HG03280 (cell line): ENCODE measurements at regions not wholly inside any gene's neighbourhood (a gene's known extent, or its start where the extent isn't known, plus 50 kb on each side); places are given as distances from the start of the nearest gene placed in this dataset.
A peak's percentile ranks its signal among the peaks of the same experiment; 100 is the strongest.
"Not testable (repeated sequence)": the region's sequence is repeated elsewhere in the genome, so short reads cannot be mapped to it uniquely, and the experiment has no call there.

ENCODE experiments used
- ATAC-seq: cut with Tn5 transposase; IDR thresholded peaks from one replicate; pipeline ENCODE4 v1.9.1; 2021; ENCODE audit warnings: mild to moderate bottlenecking, moderate library complexity; ENCODE audit not compliant: unreplicated experiment

DNA sequence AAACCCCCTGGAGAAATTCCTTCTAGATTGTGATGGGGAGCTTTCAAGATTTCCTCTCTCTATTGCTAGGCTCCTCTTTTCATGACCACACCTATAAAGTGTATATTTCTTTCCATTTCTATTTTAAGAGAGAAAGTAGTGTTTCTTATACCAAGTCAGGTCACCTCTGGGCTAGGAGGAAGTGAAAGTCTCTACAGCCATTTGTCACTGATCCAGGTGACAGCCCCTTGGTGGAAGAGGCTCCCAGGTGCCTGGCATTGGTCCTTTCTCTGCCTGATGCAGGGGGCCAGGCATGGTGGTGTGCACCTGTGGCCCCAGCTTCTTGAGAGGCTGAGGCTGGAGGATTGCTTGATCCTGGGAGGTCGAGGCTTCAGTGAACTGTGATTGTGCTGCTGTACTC, 64.7 kb downstream of the DHCR7 start:
- no peak for ATAC-seq

DNA sequence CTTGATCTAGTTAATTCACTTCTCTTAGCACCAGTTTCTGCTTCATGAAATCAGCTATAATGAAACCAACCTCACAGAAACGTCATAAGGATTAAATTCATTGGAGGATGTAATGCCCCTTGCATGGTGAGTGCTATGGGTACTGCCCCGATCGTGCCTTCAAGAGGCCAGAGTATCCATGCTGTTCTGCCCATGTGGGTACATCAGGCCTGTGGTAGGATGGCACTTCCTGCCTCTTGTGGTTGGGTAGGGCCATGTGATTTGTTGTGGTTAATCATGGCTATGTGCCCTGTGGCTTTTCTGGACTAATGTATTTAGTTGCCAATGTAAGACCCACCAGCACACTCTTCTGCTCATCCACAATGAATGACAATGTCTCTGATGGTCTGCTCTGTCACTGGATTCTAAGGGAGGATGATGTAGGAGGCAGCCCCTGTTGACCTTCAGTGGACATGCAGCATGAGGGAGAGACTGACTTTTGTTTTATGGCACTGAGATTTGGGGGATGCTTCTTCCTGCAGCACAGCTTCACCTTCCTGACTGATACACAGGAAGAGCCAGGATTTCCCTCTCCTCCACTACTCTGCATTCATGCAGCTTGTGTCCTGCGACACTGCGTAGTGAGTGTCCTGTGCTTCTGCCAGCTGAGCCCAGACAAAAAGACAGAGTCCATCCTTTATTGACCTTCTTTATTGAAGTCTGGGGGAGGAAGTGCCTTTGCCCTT, 66.2 kb downstream of the DHCR7 start:
- ATAC-seq: no peak

DNA sequence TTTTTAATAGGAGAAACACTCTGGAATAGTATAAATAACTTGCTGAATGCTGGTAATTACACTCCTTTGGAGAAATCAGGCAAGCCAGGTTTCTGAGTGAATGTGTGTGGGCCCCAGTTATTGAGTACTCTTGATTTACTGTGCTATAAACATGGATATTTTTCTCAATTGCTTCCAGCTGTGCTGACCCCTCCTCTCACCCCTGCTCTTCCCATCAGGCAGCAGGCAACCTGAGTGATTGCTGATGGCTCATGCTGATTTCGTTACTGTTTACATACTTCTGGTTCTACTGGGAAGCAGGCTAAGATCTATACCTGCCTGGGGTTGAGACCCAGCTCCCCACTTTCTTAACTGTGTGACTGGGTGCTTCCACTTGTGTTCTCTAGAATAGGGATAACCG, 68.5 kb downstream of the DHCR7 start:
- ATAC-seq: no peak

DNA sequence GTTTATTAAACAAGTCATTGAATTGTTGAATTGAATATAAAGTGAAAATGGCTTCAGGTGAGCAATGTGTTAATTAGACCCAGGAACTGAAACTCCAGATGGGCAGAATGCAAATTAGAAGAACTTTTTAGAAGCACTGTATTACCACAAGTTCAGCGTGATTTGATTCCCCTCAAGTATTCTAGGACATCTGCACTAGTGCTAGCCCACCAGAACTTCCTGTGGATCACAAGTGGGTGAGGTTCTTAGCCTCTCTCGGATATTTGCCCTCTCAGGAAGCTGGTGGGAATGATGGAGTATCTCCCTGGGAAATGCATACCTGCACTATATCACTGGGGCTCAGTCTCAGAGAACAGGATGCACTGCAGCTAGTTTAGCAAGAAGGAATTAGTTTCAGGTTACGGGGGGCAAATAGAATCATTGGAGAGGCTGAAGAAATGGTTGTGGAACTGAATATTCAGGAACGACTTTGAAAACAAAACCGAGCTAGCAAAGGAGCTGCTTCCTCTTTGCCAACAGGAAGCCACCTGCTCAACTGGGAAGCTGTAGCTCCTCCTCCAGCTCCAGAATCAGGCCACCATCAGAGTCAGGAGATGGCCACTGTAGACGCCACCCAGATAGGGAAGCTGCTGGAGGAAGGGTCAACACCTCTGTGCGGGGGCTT, 74.3 kb downstream of the DHCR7 start:
- ATAC-seq: peak; percentile 59

DNA sequence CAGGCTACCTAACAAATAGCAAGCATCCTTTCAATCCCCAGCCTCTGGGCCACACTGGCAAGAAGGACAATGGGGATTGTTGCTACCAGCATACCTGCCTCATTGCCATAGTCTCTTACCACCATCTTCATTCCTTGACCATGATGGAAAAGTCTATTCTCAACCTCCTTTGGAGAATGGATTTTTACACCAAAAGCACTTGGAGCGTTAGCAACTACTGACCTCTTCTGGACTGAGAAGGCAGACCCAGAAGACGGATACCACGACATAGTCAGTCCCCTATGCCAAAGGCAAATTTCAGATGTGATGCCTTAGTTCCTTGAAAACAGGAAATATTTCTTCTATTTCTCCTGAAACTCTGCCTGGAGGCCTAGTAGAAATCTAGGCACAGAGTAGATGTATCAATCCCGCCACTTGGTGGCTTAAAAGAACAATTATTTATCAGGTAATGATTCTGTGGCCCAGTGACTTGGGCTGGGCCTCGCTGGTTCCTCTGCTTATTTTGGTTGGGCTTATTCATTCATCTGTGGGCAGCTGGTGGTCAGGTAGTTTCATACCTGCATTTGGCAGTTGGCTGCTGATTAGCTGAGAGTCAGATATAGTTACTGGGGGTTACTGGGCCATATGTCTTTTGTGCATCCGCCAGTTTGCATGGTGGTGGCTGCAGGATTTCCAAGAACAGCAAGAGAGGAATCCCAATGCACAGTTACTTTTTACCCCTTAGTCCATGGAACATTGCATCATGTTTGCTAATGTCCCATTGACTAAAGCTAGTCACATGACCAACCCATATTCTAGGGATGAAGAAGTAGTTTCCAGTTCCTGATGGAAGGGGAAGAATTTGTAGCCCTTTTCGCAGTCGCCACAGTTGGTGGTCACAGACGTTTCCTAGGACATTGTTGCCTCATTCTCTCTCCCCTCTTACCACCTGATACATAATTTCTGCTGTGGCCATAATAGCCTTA, 75.2 kb downstream of the DHCR7 start:
- peak; percentile 7 for ATAC-seq

- ATAC-seq: no peak
Observed at GRCh38 chr11:71371674-71372069, 76.5 kb downstream of the DHCR7 start.

DNA sequence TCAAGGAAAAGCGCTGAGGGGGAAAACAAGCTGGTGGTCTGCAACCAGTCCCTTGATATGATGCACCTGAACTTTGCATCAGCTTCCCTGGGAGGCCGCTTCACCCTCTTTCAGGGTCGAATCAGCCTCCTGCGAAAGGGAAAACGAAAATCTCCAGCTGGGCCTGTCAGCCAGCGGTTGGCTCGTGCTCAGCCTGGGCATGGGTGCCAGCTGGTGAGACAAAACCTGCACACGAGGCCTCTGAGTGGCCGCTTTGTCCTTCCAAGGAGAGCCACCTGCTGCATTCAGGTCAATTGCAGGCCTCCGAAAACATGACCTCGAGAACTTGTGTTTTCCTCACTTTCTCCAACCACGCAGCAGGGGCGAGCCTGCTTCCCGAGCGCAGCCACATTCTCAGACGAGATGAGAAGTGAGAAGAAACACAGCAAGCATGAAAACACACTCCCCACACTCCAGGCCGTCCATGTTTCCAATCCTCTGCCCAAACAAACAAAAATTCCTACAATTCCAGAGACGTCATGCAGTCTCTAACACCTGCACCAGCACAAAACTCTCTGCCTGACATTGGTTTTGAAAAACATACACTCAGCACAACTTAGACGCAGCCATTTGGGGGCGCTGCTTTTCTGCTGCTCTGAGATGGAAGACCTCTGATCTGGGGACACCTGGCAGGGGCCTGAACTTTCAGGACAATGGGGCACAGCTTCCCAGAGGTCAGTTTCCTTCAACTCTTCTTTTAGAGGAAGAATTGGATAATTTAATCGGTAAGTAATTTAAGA, 77.1 kb downstream of the DHCR7 start:
- ATAC-seq: no peak

GRCh38 chr11:71370020-71370747, 78.0 kb downstream of the DHCR7 start:
- ATAC-seq: no peak

- no peak for ATAC-seq
Observed at GRCh38 chr11:71369411-71369810, 78.8 kb downstream of the DHCR7 start.

GRCh38 chr11:71368966-71369365, 79.2 kb downstream of the DHCR7 start:
- no peak for ATAC-seq

GRCh38 chr11:71367756-71368155, 80.4 kb downstream of the DHCR7 start:
- no peak for ATAC-seq

DNA sequence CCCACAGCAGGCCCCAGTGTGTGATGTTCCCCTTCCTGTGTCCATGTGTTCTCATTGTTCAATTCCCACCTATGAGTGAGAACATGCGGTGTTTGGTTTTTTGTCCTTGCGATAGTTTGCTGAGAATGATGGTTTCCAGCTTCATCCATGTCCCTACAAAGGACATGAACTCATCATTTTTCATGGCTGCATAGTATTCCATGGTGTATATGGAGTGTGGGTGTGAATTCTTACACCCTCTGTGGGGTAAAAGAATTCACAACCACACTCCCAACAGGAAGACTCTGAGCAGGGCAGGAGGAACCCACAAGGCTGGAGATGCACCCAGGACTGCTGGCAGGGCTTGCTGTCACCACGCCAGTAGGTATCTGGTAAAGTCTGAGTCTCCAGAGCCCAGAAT, 80.9 kb downstream of the DHCR7 start:
- not testable (repeated sequence) for ATAC-seq

DNA sequence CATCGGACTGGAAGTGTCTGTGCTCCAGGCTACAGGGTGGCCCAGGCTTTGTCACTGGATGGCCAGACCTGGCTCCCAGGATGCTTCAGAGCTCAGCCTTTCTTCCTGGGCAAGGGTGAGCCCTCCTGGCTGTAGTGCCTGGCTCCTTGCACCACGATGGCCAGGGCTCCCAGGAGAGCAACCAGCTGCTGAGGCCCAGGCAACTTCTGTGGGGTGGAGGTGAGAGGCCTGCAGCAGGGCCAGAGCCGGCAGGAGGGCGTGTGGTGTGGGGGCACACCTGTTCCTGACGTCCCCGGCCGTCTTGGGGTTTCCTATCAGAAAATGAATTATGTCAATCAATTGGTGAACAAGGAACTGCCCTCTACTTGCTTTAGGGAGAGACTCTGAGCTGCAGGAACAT, 82.1 kb downstream of the DHCR7 start:
- no peak for ATAC-seq

DNA sequence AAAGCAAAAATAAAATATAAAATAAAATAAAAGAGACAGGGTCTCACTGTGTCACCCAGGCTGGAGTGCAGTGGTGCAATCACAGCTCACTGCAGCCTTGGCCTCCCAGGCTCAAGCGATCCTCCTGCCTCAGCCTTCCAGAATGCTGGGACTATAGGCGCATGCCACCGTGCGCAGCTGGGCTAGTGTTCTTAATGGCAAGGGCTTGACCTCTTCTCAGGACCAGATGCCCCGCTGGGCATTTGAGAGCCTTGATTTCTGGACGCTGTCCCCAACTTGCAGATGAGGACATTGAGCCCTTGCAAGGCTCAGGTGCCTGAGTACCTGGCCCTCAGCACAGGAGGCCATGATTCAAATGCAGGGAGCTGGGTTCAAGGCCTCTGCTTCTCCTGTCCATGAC, 82.6 kb downstream of the DHCR7 start:
- ATAC-seq: no peak

- ATAC-seq: no peak
Observed at GRCh38 chr11:71364806-71365205, 83.4 kb downstream of the DHCR7 start.

GRCh38 chr11:71364176-71364671, 84.0 kb downstream of the DHCR7 start:
- ATAC-seq: no peak

- no peak for ATAC-seq
Observed at GRCh38 chr11:71363721-71364120, 84.5 kb downstream of the DHCR7 start.

DNA sequence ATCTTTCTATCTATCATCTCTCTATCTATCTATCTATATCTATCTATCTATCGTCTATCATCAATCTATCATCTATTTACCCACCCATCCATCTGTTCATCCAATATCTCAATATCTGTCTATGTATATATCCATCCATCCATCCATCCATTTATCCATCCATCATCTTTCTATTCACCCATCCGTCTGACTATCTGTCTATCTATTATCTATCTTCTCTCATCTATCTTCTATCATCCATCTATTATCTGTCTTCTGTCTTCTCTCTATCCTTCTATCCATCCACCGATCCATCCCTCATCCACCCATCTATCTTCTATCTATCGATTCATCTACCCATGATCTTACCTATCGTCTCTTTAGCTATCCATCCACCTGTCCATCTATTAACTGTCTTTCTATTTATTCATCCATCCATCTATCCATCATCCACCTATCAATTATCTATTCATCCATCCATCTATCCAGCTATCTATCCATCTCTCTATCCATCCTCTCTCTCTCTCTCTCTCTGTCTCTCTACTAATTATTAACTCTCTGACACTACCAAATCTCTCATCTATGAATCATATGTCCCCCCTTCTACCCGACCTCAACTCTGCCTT, 89.1 kb downstream of the DHCR7 start:
- no peak for ATAC-seq

- no peak for ATAC-seq
Observed at GRCh38 chr11:71358122-71358728, 90.0 kb downstream of the DHCR7 start.
